ENCODE measurements at regions not wholly inside any gene's neighbourhood (a gene's known extent, or its start where the extent isn't known, plus 50 kb on each side); places are given as distances from the start of the nearest gene placed in this dataset.

- TF ChIP-seq CTCF (IDR thresholded peaks at IDR 0.05) (no peak), POLR2A (IDR thresholded peaks at IDR 0.05) (no peak)
These were observed 106.9 kb downstream of the TMEM114 start for GRCh38 chr16:8483396-8483795.

Data from adrenal gland (tissue), 5 donors.